Colonic mucosa (tissue), 4 donors: ENCODE measurements at regions not wholly inside any gene's neighbourhood (a gene's known extent, or its start where the extent isn't known, plus 50 kb on each side); places are given as distances from the start of the nearest gene placed in this dataset.

Source experiments
- DNase-seq: peaks from one replicate; pipeline ENCODE4 v3.0.0-alpha.2; 2020
- H3K27ac ChIP-seq: fragments of 200-600 bp; one replicate; pipeline ENCODE4 v1.8.0; 2021
- H3K27me3 ChIP-seq: fragments of 200-600 bp; one replicate; pipeline ENCODE4 v1.8.0; 2021
- H3K36me3 ChIP-seq: fragments of 200-600 bp; one replicate; pipeline ENCODE4 v1.8.0; 2021
- H3K4me1 ChIP-seq: fragments of 200-600 bp; one replicate; pipeline ENCODE4 v1.8.0; 2021; ENCODE audit warnings: mild to moderate bottlenecking
- H3K4me3 ChIP-seq: fragments of 200-600 bp; one replicate; pipeline ENCODE4 v1.8.0; 2021
- H3K9ac ChIP-seq, 2 donors: one replicate each; pipeline ENCODE4 v1.7.0; 2013; ENCODE audit warnings: control low read depth in 2 of 2, low read depth in 2 of 2, low read length in 2 of 2
- H3K9me3 ChIP-seq: fragments of 200-600 bp; one replicate; pipeline ENCODE4 v1.8.0; 2021
- CTCF ChIP-seq: fragments of 200-600 bp; IDR thresholded peaks from one replicate; pipeline ENCODE4 v1.8.0; 2022; ENCODE audit warnings: antibody characterized with exemption, mild to moderate bottlenecking
- intact Hi-C: fragments of 100-400 bp; cut with DNase I; formaldehyde crosslinking; loops from one replicate; pipeline ENCODE4 v1.14.1; 2022
- donor health status: healthy.
- donor health status: DM: no; HTN: no; CAD: no.
- donor health status: DM: no; HTN: no; CAD: no.

GRCh38 chr17:65362826-65363225 lies 198.6 kb downstream of the AXIN2 start:
- no peak overlapping the region for H3K4me3 ChIP-seq
- no peak for TF ChIP-seq CTCF
- H3K4me1 ChIP-seq, result peaks cover 6% of the 10 kb centered on the region
- intact Hi-C loops, result no loop called here
- no peak overlapping the region for H3K9ac ChIP-seq
- H3K27ac ChIP-seq, result no peak overlapping the region
- no peaks in the 10 kb centered on the region for H3K36me3 ChIP-seq
- H3K27me3 ChIP-seq, result no peaks in the 10 kb centered on the region
- DNase-seq, result no peak
- H3K9me3 ChIP-seq, result no peaks in the 10 kb centered on the region

- H3K27ac ChIP-seq, result no peak overlapping the region
- no peak overlapping the region for H3K9ac ChIP-seq
- no peaks in the 10 kb centered on the region for H3K9me3 ChIP-seq
- intact Hi-C loops, result no loop called here
- no peak for TF ChIP-seq CTCF
- H3K36me3 ChIP-seq, result no peaks in the 10 kb centered on the region
- peak; percentile 55 for DNase-seq
- H3K27me3 ChIP-seq, result no peaks in the 10 kb centered on the region
- peaks cover 6% of the 10 kb centered on the region for H3K4me1 ChIP-seq
- H3K4me3 ChIP-seq, result no peak overlapping the region
Measured at GRCh38 chr17:65360961-65361552, 200.4 kb downstream of the AXIN2 start.

- H3K36me3 ChIP-seq, result no peaks in the 10 kb centered on the region
- H3K9me3 ChIP-seq, result no peaks in the 10 kb centered on the region
- no peak overlapping the region for H3K4me3 ChIP-seq
- H3K9ac ChIP-seq, result no peak overlapping the region
- TF ChIP-seq CTCF, result no peak
- H3K4me1 ChIP-seq, result peaks cover 6% of the 10 kb centered on the region
- no peak for DNase-seq
- intact Hi-C loops, result no loop called here
- no peak overlapping the region for H3K27ac ChIP-seq
- H3K27me3 ChIP-seq, result no peaks in the 10 kb centered on the region
Measured at GRCh38 chr17:65359016-65359415, 202.4 kb downstream of the AXIN2 start.

GRCh38 chr17:65356536-65356935 lies 204.9 kb downstream of the AXIN2 start:
- H3K9me3 ChIP-seq, result no peaks in the 10 kb centered on the region
- no peak overlapping the region for H3K9ac ChIP-seq
- no peak for TF ChIP-seq CTCF
- H3K27ac ChIP-seq, result no peak overlapping the region
- no peaks in the 10 kb centered on the region for H3K27me3 ChIP-seq
- no peak for DNase-seq
- peaks cover 2% of the 10 kb centered on the region for H3K4me1 ChIP-seq
- no peak overlapping the region for H3K4me3 ChIP-seq
- intact Hi-C loops, result no loop called here
- H3K36me3 ChIP-seq, result no peaks in the 10 kb centered on the region

GRCh38 chr17:65355246-65355645 lies 206.2 kb downstream of the AXIN2 start:
- Histone ChIP-seq H3K4me3 (no peak overlapping the region), H3K4me1 (no peaks in the 10 kb centered on the region), H3K36me3 (no peaks in the 10 kb centered on the region), H3K27ac (no peak overlapping the region), H3K27me3 (no peaks in the 10 kb centered on the region), H3K9me3 (no peaks in the 10 kb centered on the region), H3K9ac (no peak overlapping the region)
- intact Hi-C loops, result no loop called here
- no peak for TF ChIP-seq CTCF
- no peak for DNase-seq
